ENCODE measurements at regions not wholly inside any gene's neighbourhood (a gene's known extent, or its start where the extent isn't known, plus 50 kb on each side); places are given as distances from the start of the nearest gene placed in this dataset.

GRCh38 chr5:15446552-15446951 is 53.4 kb upstream of the FBXL7 start:
- H3K4me3 ChIP-seq (ENCODE audit: extremely low read depth in 1 of 4, insufficient read depth in 2 of 4, low read depth in 3 of 4, low read length in 4 of 4), result no peak overlapping the region
- H2AK5ac ChIP-seq (ENCODE audit: low read depth, low read length), result no peak overlapping the region
- H3K27ac ChIP-seq (ENCODE audit: low read depth, low read length), result no peak overlapping the region
- no peak for DNase-seq (ENCODE audit: low read depth in 1 of 2, low spot score in 2 of 2)
- ChIA-PET POLR2A (ENCODE audit: partially characterized antibody) (no interaction called here), CTCF (ENCODE audit: partially characterized antibody) (no interaction called here)
- no peak overlapping the region for H2BK12ac ChIP-seq (ENCODE audit: low read depth, low read length)
- H3K18ac ChIP-seq (ENCODE audit: extremely low read depth, low read length), result no peak overlapping the region
- no peaks in the 10 kb centered on the region for H3K79me2 ChIP-seq (ENCODE audit: control insufficient read depth in 1 of 2, insufficient read depth in 2 of 2, low read length in 2 of 2)
- peaks cover 0 to 3% of the 10 kb centered on the region in 2 experiments; a peak in 1 of 4 replicates for H3K9me3 ChIP-seq (ENCODE audit: insufficient read depth in 2 of 2, low read depth in 1 of 2, low read length in 1 of 2)
- no peak overlapping the region for H3K56ac ChIP-seq (replicated peaks; ENCODE audit: insufficient read length, low read depth, low read length)
- no peak overlapping the region for H2AFZ ChIP-seq (ENCODE audit: low read length)
- H4K8ac ChIP-seq (ENCODE audit: extremely low read depth, insufficient read depth, low read length), result no peak overlapping the region
- H3K4ac ChIP-seq (replicated peaks; ENCODE audit: insufficient read length, low read depth, low read length), result no peak overlapping the region
- H3K4me1 ChIP-seq (replicated peaks in 1 of 4; ENCODE audit: control insufficient read depth in 3 of 4, insufficient read depth in 4 of 4, low read length in 3 of 4), result no peaks in the 10 kb centered on the region
- H3K4me2 ChIP-seq (ENCODE audit: insufficient read depth in 1 of 2, low read depth in 2 of 2, low read length in 2 of 2), result no peak overlapping the region
- H2BK5ac ChIP-seq (ENCODE audit: low read depth, low read length), result no peak overlapping the region
- H3K9ac ChIP-seq (replicated peaks in 1 of 4; ENCODE audit: extremely low read depth in 1 of 4, low read depth in 3 of 4, low read length in 3 of 4), result no peak overlapping the region
- H2BK20ac ChIP-seq (ENCODE audit: low read length), result no peak overlapping the region
- H2BK120ac ChIP-seq (replicated peaks; ENCODE audit: low read depth, low read length), result no peak overlapping the region
- no peak overlapping the region for H4K5ac ChIP-seq (ENCODE audit: insufficient read length, low read depth, low read length)
- H3K23ac ChIP-seq (ENCODE audit: insufficient read length), result no peak overlapping the region
- H3K14ac ChIP-seq (ENCODE audit: insufficient read length), result no peak overlapping the region
- no peaks in the 10 kb centered on the region for H3K79me1 ChIP-seq (ENCODE audit: low read depth, low read length)
- no peaks in the 10 kb centered on the region for H4K20me1 ChIP-seq (replicated peaks in 1 of 2; ENCODE audit: control insufficient read depth in 1 of 2, insufficient read depth in 2 of 2, low read length in 2 of 2)
- H2BK15ac ChIP-seq (ENCODE audit: low read length), result no peak overlapping the region
- no peaks in the 10 kb centered on the region for H3K36me3 ChIP-seq (ENCODE audit: control insufficient read depth in 2 of 4, insufficient read depth in 4 of 4, low read length in 3 of 4)
- H3K23me2 ChIP-seq (ENCODE audit: low read depth, low read length), result no peaks in the 10 kb centered on the region
- no peaks in the 10 kb centered on the region for H3K27me3 ChIP-seq (replicated peaks in 1 of 4; ENCODE audit: control insufficient read depth in 3 of 4, extremely low read depth in 1 of 4, insufficient read depth in 3 of 4, low read length in 3 of 4)
- no peak overlapping the region for H4K91ac ChIP-seq (replicated peaks; ENCODE audit: insufficient read length, low read length)
- FAIRE-seq, result no peak
- TF ChIP-seq KDM5A (IDR thresholded peaks at IDR 0.05; ENCODE audit: low read length), result no peak
- no peak for TF ChIP-seq SIN3A (conservative IDR thresholded peaks at IDR 0.05 in 1 of 2, IDR thresholded peaks at IDR 0.05 in 1 of 2; ENCODE audit: low read depth in 1 of 2, low read length in 2 of 2)
- no peak for TF ChIP-seq BACH1 (IDR thresholded peaks at IDR 0.05; ENCODE audit: low read length)
- no peak for TF ChIP-seq SIRT6 (IDR thresholded peaks at IDR 0.05; ENCODE audit: low read length)
- TF ChIP-seq JUND (IDR thresholded peaks at IDR 0.05; ENCODE audit: low read length), result no peak
- no peak for TF ChIP-seq RBBP5 (IDR thresholded peaks at IDR 0.05; ENCODE audit: borderline replicate concordance, low read depth, low read length)
- no peak for TF ChIP-seq CBX5 (IDR thresholded peaks at IDR 0.05; ENCODE audit: low read depth, low read length)
- no peak for TF ChIP-seq ZNF274 (IDR thresholded peaks at IDR 0.05; ENCODE audit: borderline replicate concordance, extremely low read depth, low read length)
- no peak for TF ChIP-seq KDM1A (IDR thresholded peaks at IDR 0.05; ENCODE audit: borderline replicate concordance, low read length)
- no peak for TF ChIP-seq SIX5 (IDR thresholded peaks at IDR 0.05; ENCODE audit: low read depth, low read length)
- no peak for TF ChIP-seq NANOG (IDR thresholded peaks at IDR 0.05; ENCODE audit: insufficient read depth, low read depth, low read length, poor library complexity, severe bottlenecking)
- TF ChIP-seq JUN (IDR thresholded peaks at IDR 0.05; ENCODE audit: low read depth, low read length), result no peak
- no peak for TF ChIP-seq TAF7 (optimal IDR thresholded peaks at IDR 0.05; ENCODE audit: borderline replicate concordance, low read depth, low read length)
- no peak for TF ChIP-seq GTF2F1 (IDR thresholded peaks at IDR 0.05; ENCODE audit: borderline replicate concordance, low read depth, low read length)
- TF ChIP-seq USF2 (IDR thresholded peaks at IDR 0.05; ENCODE audit: low read length), result no peak
- no peak for TF ChIP-seq EGR1 (IDR thresholded peaks at IDR 0.05; ENCODE audit: borderline replicate concordance, low read depth, low read length)

Measured in H1 (cell line).